HepG2 (cell line): ENCODE measurements at regions not wholly inside any gene's neighbourhood (a gene's known extent, or its start where the extent isn't known, plus 50 kb on each side); places are given as distances from the start of the nearest gene placed in this dataset.
"Not testable (repeated sequence)": the region's sequence is repeated elsewhere in the genome, so short reads cannot be mapped to it uniquely, and the experiment has no call there.

Experiments used
- ATAC-seq: fragments of 200-7000 bp; cut with Tn5 transposase; 3 replicates; pipeline ENCODE4 v1.9.1; 2020; ENCODE audit warnings: mild to moderate bottlenecking, moderate library complexity
- BruUV-seq: library from RNA; stranded (reverse); fragments of 400-500 nt; replicated peaks from 2 replicates; lab custom pipeline; 2021; lab: Mats Ljungman, UMichigan
- CTCF ChIA-PET: fragments of 300-600 bp; formaldehyde crosslinking; extraction: SDS; loops from one replicate; lab custom pipeline; 2021; ENCODE audit warnings: low total read pairs, inconsistent platforms, low intra/inter-chr PET ratio; lab: Yijun Ruan, JAX
- POLR2A ChIA-PET: fragments of 350-600 bp; sonication (Branson Sonifier 250); formaldehyde crosslinking; loops from one replicate; lab custom pipeline; 2020; ENCODE audit warnings: antibody characterized with exemption, inconsistent platforms; lab: Yijun Ruan, JAX
- DNase-seq: peaks from one replicate; pipeline ENCODE4 v3.0.0-alpha.2; 2015; ENCODE audit warnings: low spot score
- FAIRE-seq: peaks from 3 replicates; lab custom pipeline; 2011; peaks lifted over from hg19 to GRCh38; lab: Jason Lieb, UNC
- H2AFZ ChIP-seq: one replicate; pipeline ENCODE4 v1.6.1; 2011; ENCODE audit warnings: low read length, inconsistent platforms
- H3K27ac ChIP-seq: fragments of 300-600 bp; 3 replicates; pipeline ENCODE4 v1.8.0; 2011; ENCODE audit warnings: mixed run types, mild to moderate bottlenecking, mixed read lengths, low read length, inconsistent platforms; ENCODE audit not compliant: insufficient read depth; ENCODE audit errors: extremely low read length
- H3K27me3 ChIP-seq, 2 experiments: fragments of 200-600 bp in 1 of 2; 2 replicates in 1 of 2; 3 replicates in 1 of 2; pipeline versions ENCODE4 v1.6.0 to v1.8.0; 2011; ENCODE audit warnings: low read length in 2 of 2, mild to moderate bottlenecking in 2 of 2, moderate library complexity in 2 of 2, inconsistent platforms in 1 of 2; ENCODE audit not compliant: insufficient read depth in 2 of 2, control insufficient read depth in 1 of 2
- H3K36me3 ChIP-seq, 2 experiments: fragments of 200-600 bp in 1 of 2; replicated peaks in 1 of 2; 2 replicates in 1 of 2; 3 replicates in 1 of 2; pipeline versions ENCODE4 v1.5.1 to v1.8.0; 2011; ENCODE audit warnings: low read length in 2 of 2, inconsistent platforms in 1 of 2; ENCODE audit not compliant: insufficient read depth in 2 of 2, control insufficient read depth in 1 of 2
- H3K4me1 ChIP-seq: 2 replicates; pipeline ENCODE4 v1.5.1; 2012; ENCODE audit warnings: low read length, inconsistent platforms; ENCODE audit not compliant: insufficient read depth
- H3K4me2 ChIP-seq: 2 replicates; pipeline ENCODE4 v1.6.0; 2011; ENCODE audit warnings: low read depth, low read length, inconsistent platforms
- H3K4me3 ChIP-seq, 3 experiments: fragments of 200-600 bp in 1 of 3; sonication (generic), shearing (Covaris generic) in 1 of 3; replicated peaks in 1 of 3; 2 replicates each; pipeline ENCODE4 v1.5.1; 2011 to 2016; ENCODE audit warnings: low read length in 3 of 3, inconsistent platforms in 2 of 3, low read depth in 2 of 3, mild to moderate bottlenecking in 2 of 3, control low read depth in 1 of 3, mixed read lengths in 1 of 3; ENCODE audit not compliant: insufficient read depth in 1 of 3
- H3K79me2 ChIP-seq: one replicate; pipeline ENCODE4 v1.6.1; 2011; ENCODE audit warnings: low read length, inconsistent platforms; ENCODE audit not compliant: insufficient read depth
- H3K9ac ChIP-seq: 2 replicates; pipeline ENCODE4 v1.6.0; 2011; ENCODE audit warnings: mild to moderate bottlenecking, low read depth, low read length, inconsistent platforms; ENCODE audit not compliant: insufficient read depth
- H3K9me3 ChIP-seq: 2 replicates; pipeline ENCODE4 v1.5.1; 2012; ENCODE audit warnings: mild to moderate bottlenecking, low read length
- H4K20me1 ChIP-seq: 2 replicates; pipeline ENCODE4 v1.6.0; 2011; ENCODE audit warnings: inconsistent platforms, mild to moderate bottlenecking, low read length, moderate library complexity; ENCODE audit not compliant: insufficient read depth
- WGBS: methylation state at CpG from one replicate; pipeline ENCODE4 v1.1.6; 2017; ENCODE audit warnings: low lambda C conversion rate; 5-methylcytosine and 5-hydroxymethylcytosine counted together
- in situ Hi-C: cut with HindIII; loops from 2 replicates; pipeline ENCODE4 v1.10.0; 2017; ENCODE audit warnings: low pct_unique_long_range_greater_than_20kb; ENCODE audit not compliant: extremely low pct_ligation_motif_present
- intact Hi-C: fragments of 100-400 bp; cut with micrococcal nuclease; formaldehyde crosslinking; loops from one replicate; pipeline ENCODE4 v1.10.0; 2022; ENCODE audit not compliant: unreplicated experiment

GRCh38 chr10:45902324-45902723 is 55.0 kb upstream of the AGAP4 start:
- no CpG with 5 or more reads among the region's 3 CpGs for WGBS
- H3K9me3 ChIP-seq, H3K4me1 ChIP-seq, H3K4me2 ChIP-seq, POLR2A ChIA-PET, BruUV-seq, CTCF ChIA-PET, H3K79me2 ChIP-seq, H3K27ac ChIP-seq, H3K36me3 ChIP-seq, in situ Hi-C loops, H3K4me3 ChIP-seq, intact Hi-C loops, ATAC-seq, H2AFZ ChIP-seq, FAIRE-seq, DNase-seq, H3K27me3 ChIP-seq, H4K20me1 ChIP-seq, H3K9ac ChIP-seq: not testable (repeated sequence)

GRCh38 chr10:45903614-45904013 is 56.3 kb upstream of the AGAP4 start:
- H3K79me2 ChIP-seq, ATAC-seq, CTCF ChIA-PET, DNase-seq, POLR2A ChIA-PET, H3K36me3 ChIP-seq, in situ Hi-C loops, H3K27me3 ChIP-seq, intact Hi-C loops, BruUV-seq, H4K20me1 ChIP-seq, H2AFZ ChIP-seq, H3K27ac ChIP-seq, H3K4me1 ChIP-seq, FAIRE-seq, H3K4me3 ChIP-seq, H3K4me2 ChIP-seq, H3K9me3 ChIP-seq, H3K9ac ChIP-seq: not testable (repeated sequence)
- no CpG with 5 or more reads among the region's 3 CpGs for WGBS

DNA sequence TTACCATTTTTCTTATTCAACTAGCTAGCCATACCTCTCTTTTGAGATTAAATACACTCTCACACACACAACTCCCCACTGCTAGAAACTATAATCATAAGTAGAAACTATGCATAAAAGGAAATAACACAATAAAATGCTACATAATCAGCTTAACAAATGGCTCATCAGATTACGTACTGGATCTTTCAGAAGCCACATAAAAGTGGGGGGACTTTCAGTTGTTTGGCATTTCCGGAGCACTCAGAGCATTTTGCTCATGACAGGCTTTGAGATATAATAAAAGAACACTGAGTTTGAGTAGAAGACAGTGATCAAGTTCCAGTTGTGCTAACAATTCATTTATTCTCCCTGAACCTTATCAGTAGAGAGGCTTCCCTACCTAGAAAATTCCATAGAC is 56.8 kb upstream of the AGAP4 start:
- H4K20me1 ChIP-seq, H3K9me3 ChIP-seq, H2AFZ ChIP-seq, H3K4me1 ChIP-seq, H3K4me2 ChIP-seq, H3K36me3 ChIP-seq, ATAC-seq, FAIRE-seq, H3K27me3 ChIP-seq, POLR2A ChIA-PET, H3K79me2 ChIP-seq, in situ Hi-C loops, BruUV-seq, CTCF ChIA-PET, DNase-seq, intact Hi-C loops, H3K27ac ChIP-seq, H3K4me3 ChIP-seq, H3K9ac ChIP-seq: not testable (repeated sequence)
- 100% methylated on average over 1 of the region's 2 CpGs for WGBS

DNA sequence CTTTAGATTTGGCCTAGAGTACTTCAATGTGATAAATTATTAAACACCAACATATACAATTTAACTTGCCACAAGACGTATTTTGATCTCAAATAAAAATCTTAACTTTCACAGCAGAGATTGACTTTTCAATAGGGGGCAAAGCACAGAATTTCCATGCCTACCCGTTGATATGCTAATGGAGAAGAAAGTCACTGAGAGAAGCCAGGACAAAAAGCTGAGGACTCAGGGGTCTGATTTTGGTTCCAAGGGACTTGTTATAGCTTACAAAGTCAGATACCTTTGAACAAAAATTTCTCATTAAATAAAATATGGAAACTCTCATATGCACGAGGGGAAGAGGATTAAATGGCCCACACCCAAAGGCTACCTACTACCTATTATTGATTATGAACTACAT is 59.1 kb upstream of the TIMM23 start:
- POLR2A ChIA-PET, H3K27me3 ChIP-seq, H3K9me3 ChIP-seq, H3K79me2 ChIP-seq, H3K36me3 ChIP-seq, DNase-seq, in situ Hi-C loops, H3K4me3 ChIP-seq, ATAC-seq, intact Hi-C loops, CTCF ChIA-PET, BruUV-seq, H3K9ac ChIP-seq, H2AFZ ChIP-seq, H3K27ac ChIP-seq, H4K20me1 ChIP-seq, FAIRE-seq, H3K4me2 ChIP-seq: not testable (repeated sequence)
- peaks cover 21% of the 10 kb centered on the region for H3K4me1 ChIP-seq
- 97% methylated on average over 3 of the region's 3 CpGs for WGBS
